Immature natural killer cell (primary cell): ENCODE measurements at regions not wholly inside any gene's neighbourhood (a gene's known extent, or its start where the extent isn't known, plus 50 kb on each side); places are given as distances from the start of the nearest gene placed in this dataset.
A peak's percentile ranks its signal among the peaks of the same experiment; 100 is the strongest.
"Not testable (repeated sequence)": the region's sequence is repeated elsewhere in the genome, so short reads cannot be mapped to it uniquely, and the experiment has no call there.

Experiments
- DNase-seq, 3 donors: peaks; one replicate each; pipeline ENCODE4 v3.0.0; 2022; ENCODE audit warnings: mixed read lengths in 1 of 3
- H3K27ac Mint-ChIP-seq, 6 donors: one replicate each; pipeline ENCODE4 v1.8.0; 2020; ENCODE audit warnings: mixed read lengths in 6 of 6, mild to moderate bottlenecking in 5 of 6, inconsistent platforms in 4 of 6, moderate library complexity in 3 of 6
- H3K27me3 Mint-ChIP-seq, 3 donors: one replicate each; pipeline ENCODE4 v1.8.0; 2020 to 2021; ENCODE audit warnings: low read depth in 3 of 3, mild to moderate bottlenecking in 3 of 3, mixed read lengths in 3 of 3, moderate library complexity in 3 of 3, inconsistent platforms in 1 of 3
- H3K36me3 Mint-ChIP-seq, 3 donors: one replicate each; pipeline ENCODE4 v1.8.0; 2020; ENCODE audit warnings: mixed read lengths in 3 of 3, inconsistent platforms in 2 of 3, mild to moderate bottlenecking in 2 of 3
- H3K4me1 Mint-ChIP-seq, 2 donors: one replicate each; pipeline ENCODE4 v1.8.0; 2020; ENCODE audit warnings: inconsistent platforms in 2 of 2, mild to moderate bottlenecking in 2 of 2, mixed read lengths in 2 of 2, moderate library complexity in 1 of 2
- H3K4me3 Mint-ChIP-seq, 5 donors: one replicate each; pipeline ENCODE4 v1.8.0; 2020; ENCODE audit warnings: mild to moderate bottlenecking in 5 of 5, mixed read lengths in 5 of 5, inconsistent platforms in 3 of 5, moderate library complexity in 3 of 5
- H3K9me3 Mint-ChIP-seq, 6 donors: one replicate each; pipeline ENCODE4 v1.8.0; 2020; ENCODE audit warnings: mild to moderate bottlenecking in 6 of 6, mixed read lengths in 6 of 6, inconsistent platforms in 4 of 6, moderate library complexity in 3 of 6

DNA sequence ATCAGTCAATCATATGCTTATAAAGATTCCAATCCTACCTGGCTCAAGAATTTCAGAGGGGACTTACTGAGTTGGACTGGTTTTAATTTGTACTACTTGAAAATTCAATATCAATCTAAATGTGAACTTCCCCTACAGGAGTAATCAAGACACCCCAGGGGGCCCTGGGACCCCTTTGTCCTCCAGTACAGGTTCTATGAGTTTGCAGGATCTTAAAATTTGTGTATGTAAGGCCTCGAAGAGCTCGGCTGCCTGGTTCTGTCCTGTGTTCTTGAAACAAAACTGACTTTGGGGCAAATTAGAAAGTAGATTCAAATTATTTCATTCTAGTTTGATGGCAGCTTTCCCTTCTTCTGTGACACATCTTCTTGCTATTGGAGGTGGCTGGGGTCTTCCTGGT, 261.3 kb downstream of the KCNRG start:
- no peak for DNase-seq
- Mint-ChIP-seq H3K4me1 (no peaks in the 10 kb centered on the region), H3K27ac (no peak overlapping the region)

DNA sequence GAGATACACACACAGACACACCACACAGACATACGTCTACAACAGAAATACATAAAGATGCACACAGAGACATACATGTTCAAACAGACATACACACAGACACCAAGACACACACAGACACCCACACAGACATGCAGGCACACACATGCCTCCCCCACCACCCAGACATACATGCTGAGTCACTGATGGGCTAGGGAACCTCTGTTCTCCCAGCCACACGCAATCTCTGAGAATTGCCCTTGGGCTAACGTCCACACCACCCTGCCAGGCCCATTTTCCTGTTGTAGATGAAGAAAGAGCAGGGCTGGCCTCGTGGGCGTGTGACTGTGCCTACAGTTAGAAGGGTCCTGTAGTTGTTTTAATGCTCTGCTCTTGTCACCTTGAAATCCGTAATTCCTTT, 261.9 kb downstream of the KCNRG start:
- no peaks in the 10 kb centered on the region for H3K4me1 Mint-ChIP-seq
- peaks cover 1 to 4% (median 2%) of the 10 kb centered on the region in 3 donors for H3K27me3 Mint-ChIP-seq
- H3K9me3 Mint-ChIP-seq, result peaks cover 0 to 4% (median 0%) of the 10 kb centered on the region in 6 donors
- DNase-seq, result no peak
- H3K36me3 Mint-ChIP-seq, result peaks cover 3% of the 10 kb centered on the region in 3 donors
- no peak overlapping the region for H3K4me3 Mint-ChIP-seq
- no peak overlapping the region for H3K27ac Mint-ChIP-seq

More for the DNA sequence above, 261.3 kb downstream of the KCNRG start:
- H3K9me3 Mint-ChIP-seq, result peaks cover 0 to 4% (median 0%) of the 10 kb centered on the region in 6 donors
- no peaks in the 10 kb centered on the region for H3K36me3 Mint-ChIP-seq
- H3K4me3 Mint-ChIP-seq, result no peak overlapping the region
- H3K27me3 Mint-ChIP-seq, result peaks cover 1 to 2% (median 2%) of the 10 kb centered on the region in 3 donors

DNA sequence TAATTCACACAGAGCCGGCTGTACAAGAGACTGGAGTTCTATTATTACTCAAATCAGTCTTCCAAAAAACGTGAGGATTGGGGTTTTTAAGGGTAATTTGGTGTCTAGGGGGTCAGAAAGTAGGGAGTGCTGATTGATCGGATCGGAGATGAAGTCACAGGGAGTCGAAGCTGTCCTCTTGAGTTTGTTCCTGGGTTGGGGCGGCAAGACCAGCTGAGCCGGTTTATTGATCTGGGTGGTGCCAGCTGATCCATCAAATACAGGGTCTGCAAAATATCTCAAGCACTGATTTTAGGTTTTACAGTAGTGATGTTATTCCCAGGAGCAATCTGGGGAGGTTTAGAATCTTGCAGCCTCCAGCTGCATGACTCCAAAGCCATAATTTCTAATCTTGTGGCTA, 262.7 kb downstream of the KCNRG start:
- Mint-ChIP-seq H3K4me1 (no peaks in the 10 kb centered on the region), H3K27ac (no peak overlapping the region), H3K9me3 (peaks cover 0 to 6% (median 0%) of the 10 kb centered on the region in 6 donors), H3K4me3 (no peak overlapping the region), H3K36me3 (peaks cover 3 to 7% (median 6%) of the 10 kb centered on the region in 3 donors), H3K27me3 (peaks cover 1 to 4% (median 2%) of the 10 kb centered on the region in 3 donors)
- no peak for DNase-seq

DNA sequence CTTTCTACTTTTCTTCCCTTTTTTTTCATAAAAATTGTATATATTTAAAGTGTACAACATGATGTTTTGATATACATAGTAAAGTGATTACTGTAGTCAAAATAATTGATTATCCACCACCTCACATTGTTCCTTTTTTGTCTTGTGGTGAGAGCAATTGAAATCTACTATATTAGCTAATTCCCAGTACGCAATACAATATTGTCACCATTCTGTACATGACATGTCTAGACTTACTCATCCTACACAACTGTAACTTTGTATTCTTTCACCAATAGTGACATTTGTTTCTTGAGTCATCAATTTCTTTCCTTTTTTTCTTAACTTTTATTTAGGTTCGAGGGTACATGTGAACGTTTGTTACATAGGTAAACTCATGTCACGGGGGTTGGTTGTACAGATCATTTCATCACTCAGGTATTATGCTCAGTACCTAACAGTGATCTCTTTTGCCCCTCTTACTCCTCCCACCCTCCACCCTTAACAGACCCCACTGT, 265.2 kb downstream of the KCNRG start:
- DNase-seq, result no peak
- H3K9me3 Mint-ChIP-seq, result peaks cover 0 to 6% (median 0%) of the 10 kb centered on the region in 6 donors
- peaks cover 8 to 13% of the 10 kb centered on the region in 2 donors for H3K4me1 Mint-ChIP-seq
- H3K36me3 Mint-ChIP-seq, result peaks cover 3 to 7% (median 6%) of the 10 kb centered on the region in 3 donors
- H3K27me3 Mint-ChIP-seq, result peaks cover 1 to 4% (median 2%) of the 10 kb centered on the region in 3 donors
- H3K4me3 Mint-ChIP-seq, result no peak overlapping the region
- no peak overlapping the region for H3K27ac Mint-ChIP-seq

DNA sequence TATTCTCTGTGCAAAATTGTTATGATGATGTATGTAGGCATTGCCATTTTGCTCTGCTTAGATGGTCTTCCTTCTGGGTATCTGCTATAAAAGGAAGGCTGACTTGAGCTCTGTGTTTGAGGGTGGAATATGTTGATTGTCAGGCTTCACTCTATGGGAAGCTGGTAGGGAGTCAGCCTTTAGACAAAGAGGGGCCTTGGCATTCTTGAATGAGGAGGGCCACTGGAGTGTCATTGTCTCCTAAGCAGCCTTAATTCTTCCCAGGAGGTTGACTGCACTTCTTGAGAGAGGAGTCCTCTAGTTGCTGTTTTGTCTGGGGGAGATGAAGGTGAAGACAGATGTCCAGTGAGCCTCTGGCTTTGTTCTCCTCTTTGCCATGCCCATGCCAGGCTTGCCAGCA, 266.8 kb downstream of the KCNRG start:
- Mint-ChIP-seq H3K9me3 (peaks cover 0 to 6% (median 0%) of the 10 kb centered on the region in 6 donors), H3K27ac (no peak overlapping the region), H3K4me1 (peaks cover 8 to 13% of the 10 kb centered on the region in 2 donors), H3K27me3 (peaks cover 1 to 4% (median 2%) of the 10 kb centered on the region in 3 donors), H3K36me3 (peaks cover 3 to 7% (median 6%) of the 10 kb centered on the region in 3 donors), H3K4me3 (no peak overlapping the region)
- no peak for DNase-seq

DNA sequence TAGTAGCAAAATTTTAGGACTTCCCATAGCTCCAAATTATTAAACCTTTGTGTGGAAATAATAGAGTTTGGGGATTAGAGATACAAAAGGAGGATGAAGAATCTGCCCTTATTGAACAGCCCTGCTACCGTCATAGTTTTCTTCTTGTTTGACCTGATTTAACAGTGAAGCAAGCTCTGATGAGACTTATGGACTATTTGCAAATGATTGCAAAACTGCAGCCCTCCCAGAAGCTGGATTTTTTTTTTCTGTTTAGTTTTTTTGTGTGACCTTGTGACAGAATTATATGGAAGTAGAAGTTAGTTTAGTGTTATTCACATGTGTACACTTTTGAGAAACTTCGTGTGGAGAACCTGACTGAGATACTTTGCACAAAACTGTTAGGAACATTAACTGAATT, 267.8 kb downstream of the KCNRG start:
- Mint-ChIP-seq H3K4me1 (peaks cover 8 to 13% of the 10 kb centered on the region in 2 donors), H3K27me3 (peaks cover 0 to 4% (median 1%) of the 10 kb centered on the region in 3 donors), H3K4me3 (no peak overlapping the region), H3K9me3 (peaks cover 0 to 6% (median 0%) of the 10 kb centered on the region in 6 donors), H3K27ac (no peak overlapping the region), H3K36me3 (peaks cover 3 to 7% (median 6%) of the 10 kb centered on the region in 3 donors)
- no peak for DNase-seq

DNA sequence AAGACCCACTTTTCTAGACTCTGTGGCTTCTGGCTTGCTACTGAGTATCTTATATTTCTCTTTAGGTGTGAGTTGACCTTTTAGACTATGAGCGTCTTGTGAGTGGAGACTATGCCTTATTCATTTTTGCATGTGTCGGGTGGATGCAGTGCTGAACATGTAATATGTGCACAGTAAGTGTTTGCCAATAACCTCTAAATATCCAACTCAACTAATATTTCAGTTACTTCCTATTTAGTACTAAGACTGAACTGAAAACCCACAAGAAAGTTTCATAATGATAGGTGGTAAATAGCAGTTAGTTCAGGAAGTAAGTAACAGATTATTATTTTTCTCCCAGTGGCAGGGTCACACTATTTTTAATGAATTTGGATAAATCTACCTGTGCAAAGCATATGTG, 269.3 kb downstream of the KCNRG start:
- Mint-ChIP-seq H3K4me3 (no peak overlapping the region), H3K9me3 (peaks cover 0 to 6% (median 0%) of the 10 kb centered on the region in 6 donors), H3K27ac (no peak overlapping the region), H3K27me3 (peaks cover 2 to 4% (median 4%) of the 10 kb centered on the region in 3 donors), H3K36me3 (peaks cover 3 to 7% (median 6%) of the 10 kb centered on the region in 3 donors), H3K4me1 (peaks cover 8 to 13% of the 10 kb centered on the region in 2 donors)
- DNase-seq, result no peak

DNA sequence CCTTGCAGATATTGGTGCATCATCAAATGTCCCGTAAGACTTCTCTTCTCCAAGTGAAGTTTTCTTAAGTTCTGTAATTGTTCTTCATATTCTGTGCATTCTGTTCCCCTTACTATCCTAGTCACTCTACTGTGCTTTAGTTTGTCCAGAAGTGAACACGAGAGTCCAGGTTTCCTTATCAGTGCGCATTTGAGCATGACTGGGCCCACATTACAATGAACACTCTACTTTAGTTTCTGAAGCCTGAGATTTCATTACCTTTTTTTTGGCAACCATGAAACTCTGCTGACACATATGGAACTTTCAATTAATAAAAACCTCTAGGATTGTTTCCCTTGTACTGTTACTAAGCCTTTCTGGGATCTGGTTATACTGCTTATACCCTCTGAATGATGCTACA, 270.0 kb downstream of the KCNRG start:
- peaks cover 2 to 4% (median 2%) of the 10 kb centered on the region in 3 donors for H3K27me3 Mint-ChIP-seq
- no peak overlapping the region for H3K4me3 Mint-ChIP-seq
- peaks cover 0 to 6% (median 0%) of the 10 kb centered on the region in 6 donors for H3K9me3 Mint-ChIP-seq

DNA sequence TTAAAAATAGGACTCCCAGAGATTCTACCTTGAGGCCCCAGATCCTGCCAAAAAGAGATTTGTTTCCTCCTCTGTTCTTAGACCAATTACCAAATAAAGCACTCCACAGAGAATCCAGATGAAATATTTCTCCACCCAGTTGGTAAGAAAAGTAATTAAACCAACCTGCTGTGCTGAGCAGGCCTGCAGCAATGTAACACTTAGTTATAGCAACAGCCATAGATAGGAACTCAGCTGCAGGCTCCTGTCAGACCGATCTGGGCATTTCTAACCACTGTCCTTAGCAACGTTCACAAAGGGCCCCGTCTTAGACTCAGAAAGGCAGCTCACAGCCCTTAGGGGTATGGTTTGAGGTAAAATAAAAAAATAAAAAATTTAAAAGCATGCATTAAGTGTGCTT, 271.1 kb downstream of the KCNRG start:
- DNase-seq, result no peak
- H3K27me3 Mint-ChIP-seq, result peaks cover 2 to 4% (median 2%) of the 10 kb centered on the region in 3 donors
- peaks cover 8 to 13% of the 10 kb centered on the region in 2 donors for H3K4me1 Mint-ChIP-seq
- H3K27ac Mint-ChIP-seq, result no peak overlapping the region
- H3K36me3 Mint-ChIP-seq, result peaks cover 3 to 7% (median 6%) of the 10 kb centered on the region in 3 donors
- no peak overlapping the region for H3K4me3 Mint-ChIP-seq
- peaks cover 0 to 6% (median 0%) of the 10 kb centered on the region in 6 donors for H3K9me3 Mint-ChIP-seq

More for the DNA sequence above, 270.0 kb downstream of the KCNRG start:
- no peak overlapping the region for H3K27ac Mint-ChIP-seq
- DNase-seq, result no peak
- peaks cover 8 to 13% of the 10 kb centered on the region in 2 donors for H3K4me1 Mint-ChIP-seq
- peaks cover 3 to 7% (median 6%) of the 10 kb centered on the region in 3 donors for H3K36me3 Mint-ChIP-seq

DNA sequence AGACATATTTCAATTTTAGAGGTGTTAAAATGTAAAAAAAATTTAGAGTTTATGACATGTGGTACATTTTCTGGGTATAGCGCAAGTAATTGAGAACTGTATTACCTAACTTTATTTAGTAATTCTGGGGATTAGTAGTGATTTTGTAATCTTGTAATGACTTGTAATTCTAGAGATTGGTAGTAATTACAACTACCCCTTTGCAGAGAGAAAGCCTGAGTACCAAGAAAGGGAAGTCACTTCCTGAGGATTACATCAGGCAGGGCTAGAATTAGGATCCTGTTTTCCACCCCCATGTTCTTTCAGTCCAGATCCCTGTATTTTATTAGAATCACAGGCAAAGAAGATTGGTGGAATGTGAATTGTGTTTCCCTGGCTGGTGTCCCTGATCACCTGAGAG, 274.9 kb downstream of the KCNRG start:
- Mint-ChIP-seq H3K4me3 (no peak overlapping the region), H3K9me3 (no peaks in the 10 kb centered on the region), H3K36me3 (peaks cover 0 to 4% (median 4%) of the 10 kb centered on the region in 3 donors), H3K27ac (no peak overlapping the region), H3K4me1 (peaks cover 7 to 10% of the 10 kb centered on the region in 2 donors), H3K27me3 (peaks cover 0 to 6% (median 2%) of the 10 kb centered on the region in 3 donors)
- no peak for DNase-seq

DNA sequence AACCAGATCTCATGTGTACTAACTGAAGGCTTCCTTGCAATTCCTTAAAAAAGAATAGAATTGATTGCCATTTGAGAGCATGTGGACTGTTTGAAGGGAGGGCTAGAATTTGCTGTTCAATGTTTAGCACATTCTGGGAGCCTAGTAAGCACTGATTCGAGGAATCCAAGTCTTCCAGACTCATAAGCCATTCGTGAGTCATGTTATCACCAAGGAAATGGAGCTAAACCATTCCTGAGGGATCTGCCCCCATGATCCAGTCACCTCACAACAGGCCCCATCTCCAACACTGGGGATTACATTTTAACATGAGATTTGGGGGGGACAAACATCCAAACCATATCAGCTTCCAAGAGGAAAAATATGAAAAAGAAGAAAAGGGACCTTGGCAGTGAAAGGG, 276.4 kb downstream of the KCNRG start:
- Mint-ChIP-seq H3K9me3 (no peaks in the 10 kb centered on the region), H3K4me3 (no peak overlapping the region), H3K4me1 (peaks cover 6 to 8% of the 10 kb centered on the region in 2 donors), H3K36me3 (peaks cover 0 to 4% (median 4%) of the 10 kb centered on the region in 3 donors), H3K27me3 (peaks cover 0 to 6% (median 2%) of the 10 kb centered on the region in 3 donors), H3K27ac (no peak overlapping the region)
- no peak for DNase-seq

DNA sequence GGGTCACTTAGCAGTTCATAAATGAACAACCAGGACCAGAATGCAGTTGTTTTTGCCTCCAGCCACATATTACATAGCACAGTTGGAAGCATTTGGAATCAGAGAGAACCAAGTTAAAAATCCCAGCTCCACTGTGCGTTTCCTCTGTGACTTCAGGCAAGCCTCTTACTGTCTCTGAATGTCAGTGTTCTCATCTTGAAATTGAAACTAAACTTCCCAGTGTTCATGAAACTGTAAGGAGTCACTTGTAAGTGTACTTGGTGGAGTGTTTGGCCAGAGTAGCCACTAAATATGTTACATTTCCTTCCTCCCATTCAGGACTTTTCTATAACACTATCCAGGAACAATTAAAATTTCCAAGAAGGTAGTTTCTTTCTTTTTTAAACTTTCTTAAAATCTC, 276.8 kb downstream of the KCNRG start:
- H3K27me3 Mint-ChIP-seq, result peaks cover 0 to 8% (median 2%) of the 10 kb centered on the region in 3 donors
- DNase-seq, result no peak
- peaks cover 6 to 8% of the 10 kb centered on the region in 2 donors for H3K4me1 Mint-ChIP-seq
- H3K36me3 Mint-ChIP-seq, result peaks cover 0 to 6% (median 4%) of the 10 kb centered on the region in 3 donors
- no peak overlapping the region for H3K4me3 Mint-ChIP-seq
- H3K9me3 Mint-ChIP-seq, result no peaks in the 10 kb centered on the region
- no peak overlapping the region for H3K27ac Mint-ChIP-seq

DNA sequence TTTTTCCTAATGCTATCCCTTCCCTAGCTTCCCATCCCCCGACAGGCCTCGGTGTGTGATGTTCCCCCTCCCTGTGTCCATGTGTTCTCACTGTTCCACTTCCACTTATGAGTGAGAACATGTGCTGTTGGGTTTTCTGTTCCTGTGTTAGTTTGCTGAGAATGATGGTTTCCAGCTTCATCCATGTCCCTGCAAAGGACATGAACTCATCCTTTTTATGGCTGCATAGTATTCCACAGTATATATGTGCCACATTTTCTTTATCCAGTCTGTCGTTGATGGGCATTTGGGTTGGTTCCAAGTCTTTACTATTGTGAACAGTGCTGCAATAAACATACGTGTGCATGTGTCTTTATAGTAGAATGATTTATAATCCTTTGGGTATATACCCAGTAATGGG, 279.2 kb downstream of the KCNRG start:
- peaks cover 26 to 29% of the 10 kb centered on the region in 2 donors for H3K4me1 Mint-ChIP-seq

DNA sequence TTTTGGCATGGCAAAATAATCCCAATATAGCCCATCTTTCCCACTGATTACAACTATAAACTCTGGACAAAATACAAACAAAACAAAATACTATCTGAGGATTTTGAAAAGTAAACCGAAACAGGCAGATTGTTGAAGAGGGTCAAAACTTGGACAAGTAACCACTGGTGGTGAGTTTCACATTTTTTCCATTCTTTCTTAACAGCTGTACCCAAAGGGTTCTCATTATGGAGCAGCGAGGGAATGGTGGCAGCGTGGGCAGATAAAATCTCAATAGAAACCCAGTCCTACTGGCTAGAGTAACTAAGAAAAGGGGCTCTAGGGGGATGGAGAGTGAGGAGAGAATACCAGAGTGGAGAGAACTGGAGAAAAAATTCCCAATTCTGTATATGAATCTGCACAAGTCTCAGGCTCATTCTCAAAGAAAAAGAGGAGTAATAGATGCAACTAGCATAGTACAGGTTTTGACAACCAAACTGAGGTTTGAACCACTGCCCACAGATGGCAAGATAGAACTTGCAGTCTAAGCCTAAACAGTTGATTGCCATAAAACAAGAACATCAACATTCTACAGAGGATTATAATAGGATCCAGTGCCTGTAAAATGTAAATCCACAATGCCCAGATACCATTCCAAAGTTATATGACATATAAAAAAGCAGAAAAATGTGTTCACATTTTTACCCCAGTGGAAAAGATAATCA, 284.5 kb downstream of the KCNRG start:
- peaks cover 5 to 8% (median 6%) of the 10 kb centered on the region in 3 donors for H3K27me3 Mint-ChIP-seq
- DNase-seq, result peak in 1 of 3 donors; percentile 10
- peaks cover 33 to 45% of the 10 kb centered on the region in 2 donors for H3K4me1 Mint-ChIP-seq
- peak overlapping the region in 1 of 5 donors; percentile 18 for H3K4me3 Mint-ChIP-seq
- no peak overlapping the region for H3K27ac Mint-ChIP-seq
- no peaks in the 10 kb centered on the region for H3K9me3 Mint-ChIP-seq
- peaks cover 0 to 9% (median 0%) of the 10 kb centered on the region in 3 donors for H3K36me3 Mint-ChIP-seq

More for the DNA sequence above, 279.2 kb downstream of the KCNRG start:
- DNase-seq, H3K9me3 Mint-ChIP-seq, H3K27ac Mint-ChIP-seq, H3K27me3 Mint-ChIP-seq, H3K4me3 Mint-ChIP-seq: not testable (repeated sequence)
- peaks cover 0 to 13% (median 4%) of the 10 kb centered on the region in 3 donors for H3K36me3 Mint-ChIP-seq
